MCF 10A (cell line): ENCODE measurements at regions not wholly inside any gene's neighbourhood (a gene's known extent, or its start where the extent isn't known, plus 50 kb on each side); places are given as distances from the start of the nearest gene placed in this dataset.

Experiments used
- BruUV-seq: library from RNA; stranded (reverse); fragments of 400-500 nt; replicated peaks from 2 replicates; lab custom pipeline; 2021; lab: Mats Ljungman, UMichigan
- CTCF ChIA-PET: fragments of 300-600 bp; sonication (Branson Sonifier 250); formaldehyde crosslinking; extraction: SDS; loops from one replicate; lab custom pipeline; 2021; ENCODE audit warnings: antibody characterized with exemption, inconsistent platforms; lab: Yijun Ruan, JAX
- POLR2A ChIA-PET: fragments of 300-600, 350-650 bp; sonication (Branson Sonifier 250); formaldehyde crosslinking; extraction: SDS; loops from one replicate; lab custom pipeline; 2020; ENCODE audit warnings: antibody characterized with exemption, inconsistent platforms; lab: Yijun Ruan, JAX
- DNase-seq: peaks from one replicate; pipeline ENCODE4 v3.0.0-alpha.2; 2018; ENCODE audit not compliant: unreplicated experiment
- H3K27ac Mint-ChIP-seq: one replicate; pipeline ENCODE4 v1.8.0; 2022; ENCODE audit warnings: mild to moderate bottlenecking, low read depth, mixed read lengths; ENCODE audit not compliant: unreplicated experiment
- H3K27me3 Mint-ChIP-seq: one replicate; pipeline ENCODE4 v1.8.0; 2022; ENCODE audit warnings: mixed read lengths; ENCODE audit not compliant: insufficient read depth, unreplicated experiment
- H3K36me3 Mint-ChIP-seq: one replicate; pipeline ENCODE4 v1.8.0; 2022; ENCODE audit warnings: mild to moderate bottlenecking, moderate library complexity, mixed read lengths; ENCODE audit not compliant: insufficient read depth, unreplicated experiment
- H3K4me1 Mint-ChIP-seq: one replicate; pipeline ENCODE4 v1.8.0; 2022; ENCODE audit warnings: mixed read lengths; ENCODE audit not compliant: insufficient read depth, unreplicated experiment
- H3K4me3 Mint-ChIP-seq: one replicate; pipeline ENCODE4 v1.8.0; 2022; ENCODE audit warnings: mild to moderate bottlenecking, moderate library complexity, mixed read lengths; ENCODE audit not compliant: unreplicated experiment
- H3K9me3 Mint-ChIP-seq: one replicate; pipeline ENCODE4 v1.8.0; 2022; ENCODE audit warnings: mixed read lengths; ENCODE audit not compliant: unreplicated experiment
- intact Hi-C: fragments of 100-400 bp; cut with micrococcal nuclease; formaldehyde crosslinking; loops from 2 replicates; pipeline ENCODE4 v1.14.1; 2022
- TF ChIP-seq, protein P1 (sequence below): fragments of 200-600 bp; IDR thresholded peaks from one replicate; pipeline ENCODE4 v1.8.0; 2022; ENCODE audit warnings: antibody characterized with exemption, mild to moderate bottlenecking; ENCODE audit not compliant: unreplicated experiment

GRCh38 chr20:51166489-51166888 is 143.6 kb upstream of the KCNG1 start:
- DNase-seq: no peak
- ChIA-PET POLR2A (interaction anchor here (0.7 kb wide), 1 partner anchor 11 kb away, joined by 3 read pairs; no protein-coding TSS in a partner anchor), CTCF (no interaction called here)
- intact Hi-C loops: no loop called here
- H3K36me3 Mint-ChIP-seq: no peaks in the 10 kb centered on the region
- no peaks in the 10 kb centered on the region for H3K4me1 Mint-ChIP-seq
- BruUV-seq: no TSS peak
- no peak overlapping the region for H3K4me3 Mint-ChIP-seq
- no peaks in the 10 kb centered on the region for H3K9me3 Mint-ChIP-seq
- TF ChIP-seq, protein P1, sequence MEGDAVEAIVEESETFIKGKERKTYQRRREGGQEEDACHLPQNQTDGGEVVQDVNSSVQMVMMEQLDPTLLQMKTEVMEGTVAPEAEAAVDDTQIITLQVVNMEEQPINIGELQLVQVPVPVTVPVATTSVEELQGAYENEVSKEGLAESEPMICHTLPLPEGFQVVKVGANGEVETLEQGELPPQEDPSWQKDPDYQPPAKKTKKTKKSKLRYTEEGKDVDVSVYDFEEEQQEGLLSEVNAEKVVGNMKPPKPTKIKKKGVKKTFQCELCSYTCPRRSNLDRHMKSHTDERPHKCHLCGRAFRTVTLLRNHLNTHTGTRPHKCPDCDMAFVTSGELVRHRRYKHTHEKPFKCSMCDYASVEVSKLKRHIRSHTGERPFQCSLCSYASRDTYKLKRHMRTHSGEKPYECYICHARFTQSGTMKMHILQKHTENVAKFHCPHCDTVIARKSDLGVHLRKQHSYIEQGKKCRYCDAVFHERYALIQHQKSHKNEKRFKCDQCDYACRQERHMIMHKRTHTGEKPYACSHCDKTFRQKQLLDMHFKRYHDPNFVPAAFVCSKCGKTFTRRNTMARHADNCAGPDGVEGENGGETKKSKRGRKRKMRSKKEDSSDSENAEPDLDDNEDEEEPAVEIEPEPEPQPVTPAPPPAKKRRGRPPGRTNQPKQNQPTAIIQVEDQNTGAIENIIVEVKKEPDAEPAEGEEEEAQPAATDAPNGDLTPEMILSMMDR: no peak
- H3K27ac Mint-ChIP-seq: no peak overlapping the region
- peaks cover 18% of the 10 kb centered on the region for H3K27me3 Mint-ChIP-seq

DNA sequence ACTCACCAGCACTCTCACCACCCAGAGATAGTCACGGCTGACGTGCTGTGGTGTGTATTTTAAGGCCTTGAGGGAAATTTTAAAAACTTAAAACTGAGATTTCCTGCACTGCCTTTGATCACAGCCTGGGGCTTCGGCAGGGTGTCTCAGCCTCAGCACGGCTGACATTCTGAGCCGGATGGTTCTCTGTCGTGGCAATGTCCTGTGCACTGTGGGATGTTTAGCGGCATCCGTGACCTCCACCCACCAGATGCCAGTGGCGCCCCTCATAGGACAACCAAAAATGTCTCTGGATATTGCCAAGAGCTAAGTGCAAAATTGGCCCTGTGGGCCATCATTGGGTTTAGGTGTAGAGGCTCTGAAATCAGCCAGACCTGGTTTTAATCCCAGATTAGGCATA is 142.2 kb upstream of the KCNG1 start:
- TF ChIP-seq, protein P1: no peak
- CTCF ChIA-PET: no interaction called here
- H3K4me3 Mint-ChIP-seq: no peak overlapping the region
- DNase-seq: no peak
- H3K4me1 Mint-ChIP-seq: no peaks in the 10 kb centered on the region
- H3K36me3 Mint-ChIP-seq: no peaks in the 10 kb centered on the region
- no TSS peak for BruUV-seq
- intact Hi-C loops: no loop called here
- no peak overlapping the region for H3K27ac Mint-ChIP-seq
- H3K9me3 Mint-ChIP-seq: no peaks in the 10 kb centered on the region
- H3K27me3 Mint-ChIP-seq: peaks cover 28% of the 10 kb centered on the region
- POLR2A ChIA-PET: interaction anchor here (0.8 kb wide), 2 partner anchors 9 to 207 kb away, joined by 3 read pairs; no protein-coding TSS in a partner anchor

DNA sequence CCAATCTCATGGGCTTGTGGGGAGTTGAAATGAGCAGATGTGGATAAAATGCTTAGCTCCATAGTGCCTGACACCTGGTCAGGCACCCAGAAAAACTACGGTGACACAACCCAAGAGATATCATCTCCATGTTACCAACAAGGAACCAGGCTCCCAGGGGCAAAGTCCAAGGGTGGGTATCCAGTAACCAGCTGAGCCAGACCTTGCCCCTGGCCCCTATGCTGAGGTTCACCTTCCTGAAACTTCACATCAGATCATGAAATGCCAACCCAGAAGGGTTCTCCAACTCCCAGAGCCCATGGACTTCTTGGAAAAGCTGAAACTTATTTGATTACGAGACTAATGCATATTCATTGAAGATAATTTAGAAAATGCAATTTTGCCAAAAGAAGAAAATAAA is 141.8 kb upstream of the KCNG1 start:
- no TSS peak for BruUV-seq
- Mint-ChIP-seq H3K36me3 (no peaks in the 10 kb centered on the region), H3K9me3 (no peaks in the 10 kb centered on the region), H3K4me1 (no peaks in the 10 kb centered on the region), H3K27me3 (peaks cover 28% of the 10 kb centered on the region), H3K4me3 (no peak overlapping the region), H3K27ac (no peak overlapping the region)
- TF ChIP-seq, protein P1: no peak
- POLR2A ChIA-PET: interaction anchor here (0.8 kb wide), 2 partner anchors 9 to 207 kb away, joined by 3 read pairs; no protein-coding TSS in a partner anchor
- DNase-seq: no peak
- CTCF ChIA-PET: no interaction called here
- intact Hi-C loops: no loop called here

- H3K4me1 Mint-ChIP-seq: no peaks in the 10 kb centered on the region
- no TSS peak for BruUV-seq
- H3K9me3 Mint-ChIP-seq: no peaks in the 10 kb centered on the region
- no peak overlapping the region for H3K27ac Mint-ChIP-seq
- TF ChIP-seq, protein P1: no peak
- no peak overlapping the region for H3K4me3 Mint-ChIP-seq
- no peaks in the 10 kb centered on the region for H3K36me3 Mint-ChIP-seq
- ChIA-PET CTCF (no interaction called here), POLR2A (interaction anchor here (0.8 kb wide), 2 partner anchors 8 to 206 kb away, joined by 3 read pairs; no protein-coding TSS in a partner anchor)
- H3K27me3 Mint-ChIP-seq: peaks cover 28% of the 10 kb centered on the region
- DNase-seq: no peak
- intact Hi-C loops: no loop called here
These were observed 141.2 kb upstream of the KCNG1 start for GRCh38 chr20:51163996-51164600.
